T-helper 1 cell treated with Interleukin-12 subunit alpha and Interleukin-12 subunit beta and Interleukin-4 antibody, amounts not matched to agents 30 μg/mL and 1 μg/mL, for 36 hours (primary cell): ENCODE measurements at regions not wholly inside any gene's neighbourhood (a gene's known extent, or its start where the extent isn't known, plus 50 kb on each side); places are given as distances from the start of the nearest gene placed in this dataset.

Experiments used
- H3K27ac Mint-ChIP-seq: one replicate; pipeline ENCODE4 v1.8.0; 2021; ENCODE audit warnings: mild to moderate bottlenecking, mixed read lengths
- H3K27me3 Mint-ChIP-seq: one replicate; pipeline ENCODE4 v1.8.0; 2021; ENCODE audit warnings: low read depth, mixed read lengths
- H3K36me3 Mint-ChIP-seq: one replicate; pipeline ENCODE4 v1.8.0; 2021; ENCODE audit warnings: low read depth, mixed read lengths
- H3K4me1 Mint-ChIP-seq: one replicate; pipeline ENCODE4 v1.8.0; 2021; ENCODE audit warnings: low read depth, mixed read lengths
- H3K4me3 Mint-ChIP-seq: one replicate; pipeline ENCODE4 v1.8.0; 2021; ENCODE audit warnings: mild to moderate bottlenecking, moderate library complexity, mixed read lengths
- H3K9me3 Mint-ChIP-seq: one replicate; pipeline ENCODE4 v1.8.0; 2021; ENCODE audit warnings: mixed read lengths

GRCh38 chr2:100647709-100648108 is 84.9 kb downstream of the PDCL3 start:
- peaks cover 7% of the 10 kb centered on the region for H3K36me3 Mint-ChIP-seq
- H3K27ac Mint-ChIP-seq = no peak overlapping the region
- peaks cover 21% of the 10 kb centered on the region for H3K4me1 Mint-ChIP-seq
- no peaks in the 10 kb centered on the region for H3K9me3 Mint-ChIP-seq
- no peaks in the 10 kb centered on the region for H3K27me3 Mint-ChIP-seq
- no peak overlapping the region for H3K4me3 Mint-ChIP-seq

GRCh38 chr2:100650151-100650550 is 87.4 kb downstream of the PDCL3 start:
- H3K27ac Mint-ChIP-seq = no peak overlapping the region
- H3K9me3 Mint-ChIP-seq = no peaks in the 10 kb centered on the region
- H3K27me3 Mint-ChIP-seq = no peaks in the 10 kb centered on the region
- H3K4me3 Mint-ChIP-seq = no peak overlapping the region
- peaks cover 5% of the 10 kb centered on the region for H3K36me3 Mint-ChIP-seq
- peaks cover 6% of the 10 kb centered on the region for H3K4me1 Mint-ChIP-seq

- H3K4me1 Mint-ChIP-seq = peaks cover 6% of the 10 kb centered on the region
- no peak overlapping the region for H3K4me3 Mint-ChIP-seq
Observed at GRCh38 chr2:100653449-100654035, 90.7 kb downstream of the PDCL3 start.

GRCh38 chr2:100654611-100655010 is 91.8 kb downstream of the PDCL3 start:
- peaks cover 3% of the 10 kb centered on the region for H3K36me3 Mint-ChIP-seq
- peaks cover 5% of the 10 kb centered on the region for H3K4me1 Mint-ChIP-seq
- H3K4me3 Mint-ChIP-seq = no peak overlapping the region
- H3K27ac Mint-ChIP-seq = no peak overlapping the region
- H3K9me3 Mint-ChIP-seq = no peaks in the 10 kb centered on the region
- no peaks in the 10 kb centered on the region for H3K27me3 Mint-ChIP-seq

More at GRCh38 chr2:100653449-100654035, 90.7 kb downstream of the PDCL3 start:
- Mint-ChIP-seq H3K27ac (no peak overlapping the region), H3K27me3 (no peaks in the 10 kb centered on the region), H3K36me3 (peaks cover 3% of the 10 kb centered on the region), H3K9me3 (no peaks in the 10 kb centered on the region)

GRCh38 chr2:100655446-100655845 is 92.7 kb downstream of the PDCL3 start:
- peaks cover 3% of the 10 kb centered on the region for H3K36me3 Mint-ChIP-seq
- H3K27me3 Mint-ChIP-seq = peaks cover 7% of the 10 kb centered on the region
- no peak overlapping the region for H3K4me3 Mint-ChIP-seq
- no peaks in the 10 kb centered on the region for H3K9me3 Mint-ChIP-seq
- no peaks in the 10 kb centered on the region for H3K4me1 Mint-ChIP-seq
- no peak overlapping the region for H3K27ac Mint-ChIP-seq

GRCh38 chr2:100655936-100656534 is 93.2 kb downstream of the PDCL3 start:
- no peak overlapping the region for H3K27ac Mint-ChIP-seq
- H3K4me3 Mint-ChIP-seq = no peak overlapping the region
- H3K4me1 Mint-ChIP-seq = no peaks in the 10 kb centered on the region
- H3K36me3 Mint-ChIP-seq = peaks cover under 1% of the 10 kb centered on the region
- no peaks in the 10 kb centered on the region for H3K9me3 Mint-ChIP-seq
- H3K27me3 Mint-ChIP-seq = peaks cover 8% of the 10 kb centered on the region

GRCh38 chr2:100658017-100658416 is 95.2 kb downstream of the PDCL3 start:
- Mint-ChIP-seq H3K27me3 (peaks cover 8% of the 10 kb centered on the region), H3K9me3 (no peaks in the 10 kb centered on the region), H3K36me3 (no peaks in the 10 kb centered on the region), H3K4me3 (no peak overlapping the region), H3K4me1 (no peaks in the 10 kb centered on the region), H3K27ac (no peak overlapping the region)

GRCh38 chr2:100660851-100661584 is 98.2 kb downstream of the PDCL3 start:
- no peaks in the 10 kb centered on the region for H3K4me1 Mint-ChIP-seq
- H3K27me3 Mint-ChIP-seq = peaks cover 8% of the 10 kb centered on the region
- H3K36me3 Mint-ChIP-seq = no peaks in the 10 kb centered on the region
- H3K27ac Mint-ChIP-seq = no peak overlapping the region
- H3K9me3 Mint-ChIP-seq = no peaks in the 10 kb centered on the region
- no peak overlapping the region for H3K4me3 Mint-ChIP-seq

GRCh38 chr2:100662866-100663265 is 100.1 kb downstream of the PDCL3 start:
- no peak overlapping the region for H3K27ac Mint-ChIP-seq
- H3K36me3 Mint-ChIP-seq = no peaks in the 10 kb centered on the region

GRCh38 chr2:100664021-100664755 is 101.4 kb downstream of the PDCL3 start:
- no peak overlapping the region for H3K4me3 Mint-ChIP-seq
- no peaks in the 10 kb centered on the region for H3K4me1 Mint-ChIP-seq

More at GRCh38 chr2:100662866-100663265, 100.1 kb downstream of the PDCL3 start:
- Mint-ChIP-seq H3K4me3 (no peak overlapping the region), H3K9me3 (no peaks in the 10 kb centered on the region), H3K4me1 (no peaks in the 10 kb centered on the region), H3K27me3 (peaks cover 8% of the 10 kb centered on the region)

GRCh38 chr2:100664756-100665101 is 101.9 kb downstream of the PDCL3 start:
- H3K27ac Mint-ChIP-seq = no peak overlapping the region
- no peaks in the 10 kb centered on the region for H3K4me1 Mint-ChIP-seq
- no peaks in the 10 kb centered on the region for H3K36me3 Mint-ChIP-seq
- peaks cover 8% of the 10 kb centered on the region for H3K27me3 Mint-ChIP-seq
- H3K4me3 Mint-ChIP-seq = no peak overlapping the region
- H3K9me3 Mint-ChIP-seq = no peaks in the 10 kb centered on the region

More at GRCh38 chr2:100664021-100664755, 101.4 kb downstream of the PDCL3 start:
- no peaks in the 10 kb centered on the region for H3K9me3 Mint-ChIP-seq
- no peak overlapping the region for H3K27ac Mint-ChIP-seq
- H3K27me3 Mint-ChIP-seq = peaks cover 8% of the 10 kb centered on the region
- no peaks in the 10 kb centered on the region for H3K36me3 Mint-ChIP-seq

- Mint-ChIP-seq H3K27ac (no peak overlapping the region), H3K9me3 (no peaks in the 10 kb centered on the region), H3K4me3 (no peak overlapping the region), H3K27me3 (peaks cover 3% of the 10 kb centered on the region), H3K36me3 (no peaks in the 10 kb centered on the region), H3K4me1 (no peaks in the 10 kb centered on the region)
Observed at GRCh38 chr2:100666996-100667395, 104.2 kb downstream of the PDCL3 start.

GRCh38 chr2:100667801-100668200 is 105.0 kb downstream of the PDCL3 start:
- Mint-ChIP-seq H3K36me3 (no peaks in the 10 kb centered on the region), H3K27me3 (peaks cover 3% of the 10 kb centered on the region), H3K27ac (no peak overlapping the region), H3K4me1 (no peaks in the 10 kb centered on the region), H3K4me3 (no peak overlapping the region), H3K9me3 (no peaks in the 10 kb centered on the region)

- Mint-ChIP-seq H3K36me3 (no peaks in the 10 kb centered on the region), H3K4me1 (no peaks in the 10 kb centered on the region), H3K27ac (no peak overlapping the region), H3K27me3 (peaks cover 3% of the 10 kb centered on the region), H3K4me3 (no peak overlapping the region), H3K9me3 (no peaks in the 10 kb centered on the region)
Observed at GRCh38 chr2:100670232-100670631, 107.4 kb downstream of the PDCL3 start.
